Kidney epithelial cell (primary cell): ENCODE measurements at regions not wholly inside any gene's neighbourhood (a gene's known extent, or its start where the extent isn't known, plus 50 kb on each side); places are given as distances from the start of the nearest gene placed in this dataset.

Experiments
- DNase-seq: peaks from one replicate; pipeline ENCODE4 v3.0.0-alpha.2; 2010; ENCODE audit warnings: low read depth
- H3K27me3 ChIP-seq: 2 replicates; pipeline ENCODE4 v1.6.0; 2011; ENCODE audit warnings: low read length; ENCODE audit not compliant: control insufficient read depth, insufficient read depth
- H3K36me3 ChIP-seq: 2 replicates; pipeline ENCODE4 v1.5.1; 2011; ENCODE audit warnings: low read length; ENCODE audit not compliant: control insufficient read depth, insufficient read depth
- H3K4me3 ChIP-seq: 2 replicates; pipeline ENCODE4 v1.5.1; 2011; ENCODE audit warnings: low read depth, mild to moderate bottlenecking, control low read depth, low read length
- CTCF ChIP-seq: IDR thresholded peaks from 2 replicates; pipeline ENCODE4 v1.5.1; 2011; ENCODE audit warnings: mild to moderate bottlenecking, moderate library complexity, low read length, control low read depth, inconsistent platforms; ENCODE audit not compliant: insufficient read depth, poor library complexity, severe bottlenecking

GRCh38 chr15:93974804-93975481 is 256.4 kb upstream of the MCTP2 start:
- peak; percentile 43 for TF ChIP-seq CTCF
- Histone ChIP-seq H3K4me3 (no peak overlapping the region), H3K27me3 (no peaks in the 10 kb centered on the region), H3K36me3 (no peaks in the 10 kb centered on the region)
- no peak for DNase-seq

- TF ChIP-seq CTCF: no peak
- H3K4me3 ChIP-seq: no peak overlapping the region
- DNase-seq: no peak
- H3K27me3 ChIP-seq: no peaks in the 10 kb centered on the region
- H3K36me3 ChIP-seq: no peaks in the 10 kb centered on the region
Observed at GRCh38 chr15:93973287-93973686, 258.1 kb upstream of the MCTP2 start.

- no peak for TF ChIP-seq CTCF
- Histone ChIP-seq H3K36me3 (no peaks in the 10 kb centered on the region), H3K27me3 (no peaks in the 10 kb centered on the region), H3K4me3 (no peak overlapping the region)
- DNase-seq: no peak
Observed at GRCh38 chr15:93968773-93969172, 262.6 kb upstream of the MCTP2 start.

- TF ChIP-seq CTCF: no peak
- Histone ChIP-seq H3K4me3 (no peak overlapping the region), H3K36me3 (no peaks in the 10 kb centered on the region), H3K27me3 (no peaks in the 10 kb centered on the region)
- DNase-seq: no peak
Observed at GRCh38 chr15:93965304-93965908, 266.0 kb upstream of the MCTP2 start.

- H3K36me3 ChIP-seq: no peaks in the 10 kb centered on the region
- no peak for DNase-seq
- no peak for TF ChIP-seq CTCF
- no peak overlapping the region for H3K4me3 ChIP-seq
- H3K27me3 ChIP-seq: no peaks in the 10 kb centered on the region
Observed at GRCh38 chr15:93954985-93955571, 276.3 kb upstream of the MCTP2 start.
